PFSK-1 (cell line): ENCODE measurements at regions not wholly inside any gene's neighbourhood (a gene's known extent, or its start where the extent isn't known, plus 50 kb on each side); places are given as distances from the start of the nearest gene placed in this dataset.

Experiments used
- FOXP2 ChIP-seq: optimal IDR thresholded peaks from 2 replicates; pipeline ENCODE3; 2011; ENCODE audit warnings: borderline replicate concordance, control low read depth, inconsistent platforms; ENCODE audit not compliant: insufficient read depth; ENCODE audit errors: extremely low read length, extremely low read depth
- POLR2AphosphoS5 ChIP-seq: IDR thresholded peaks from 2 replicates; pipeline ENCODE4 v1.6.1; 2012; ENCODE audit warnings: low read depth, mild to moderate bottlenecking, control low read depth, low read length, moderate library complexity
- REST ChIP-seq, 2 experiments: IDR thresholded peaks; 2 replicates each; pipeline versions ENCODE4 v1.6.1 to v1.8.0; 2011 to 2012; ENCODE audit warnings: low read depth in 2 of 2, low read length in 2 of 2, control low read depth in 1 of 2, inconsistent platforms in 1 of 2, mild to moderate bottlenecking in 1 of 2, moderate library complexity in 1 of 2; ENCODE audit not compliant: insufficient read depth in 1 of 2
- SIN3A ChIP-seq: IDR thresholded peaks from 2 replicates; pipeline ENCODE4 v1.6.1; 2012; ENCODE audit warnings: mild to moderate bottlenecking, low read length, moderate library complexity, borderline replicate concordance; ENCODE audit not compliant: insufficient read depth
- TAF1 ChIP-seq: IDR thresholded peaks from 2 replicates; pipeline ENCODE4 v1.6.1; 2012; ENCODE audit warnings: low read length, control low read depth, borderline replicate concordance; ENCODE audit not compliant: insufficient read depth

- no peak for TF ChIP-seq SIN3A
- no peak for TF ChIP-seq REST (IDR thresholded peaks at IDR 0.05; ENCODE audit: insufficient read depth in 1 of 2, low read depth in 2 of 2, low read length in 2 of 2)
- TF ChIP-seq TAF1: no peak
- TF ChIP-seq FOXP2: no peak
- no peak for TF ChIP-seq POLR2AphosphoS5
Observed at GRCh38 chr9:14025741-14026140, 288.2 kb downstream of the NFIB start.

- TF ChIP-seq POLR2AphosphoS5 (no peak), REST (IDR thresholded peaks at IDR 0.05; ENCODE audit: insufficient read depth in 1 of 2, low read depth in 2 of 2, low read length in 2 of 2) (no peak), FOXP2 (no peak), TAF1 (no peak), SIN3A (no peak)
Observed at GRCh38 chr9:14023285-14023684, 290.7 kb downstream of the NFIB start.

- no peak for TF ChIP-seq FOXP2
- TF ChIP-seq POLR2AphosphoS5: no peak
- no peak for TF ChIP-seq SIN3A
- TF ChIP-seq TAF1: no peak
- no peak for TF ChIP-seq REST (IDR thresholded peaks at IDR 0.05; ENCODE audit: insufficient read depth in 1 of 2, low read depth in 2 of 2, low read length in 2 of 2)
Observed at GRCh38 chr9:14021871-14022525, 291.9 kb downstream of the NFIB start.

- no peak for TF ChIP-seq SIN3A
Observed at GRCh38 chr9:14018081-14018480, 295.9 kb downstream of the NFIB start.

GRCh38 chr9:14014744-14015143 lies 299.2 kb downstream of the NFIB start:
- TF ChIP-seq POLR2AphosphoS5 (no peak), FOXP2 (no peak), SIN3A (no peak), TAF1 (no peak), REST (IDR thresholded peaks at IDR 0.05; ENCODE audit: insufficient read depth in 1 of 2, low read depth in 2 of 2, low read length in 2 of 2) (no peak)
